Caco-2 (cell line): ENCODE measurements at regions not wholly inside any gene's neighbourhood (a gene's known extent, or its start where the extent isn't known, plus 50 kb on each side); places are given as distances from the start of the nearest gene placed in this dataset.

ENCODE experiments used
- BruUV-seq: library from RNA; stranded (reverse); fragments of 400-500 nt; replicated peaks from 2 replicates; lab custom pipeline; 2021; lab: Mats Ljungman, UMichigan
- CTCF ChIA-PET: fragments of 300-600 bp; sonication (Branson Sonifier 250); formaldehyde crosslinking; loops from one replicate; lab custom pipeline; 2022; ENCODE audit warnings: antibody characterized with exemption; lab: Charles Lee
- POLR2A ChIA-PET: fragments of 300-600 bp; sonication (Branson Sonifier 250); formaldehyde crosslinking; loops from one replicate; lab custom pipeline; 2022; ENCODE audit warnings: antibody characterized with exemption; lab: Charles Lee
- DNase-seq, 2 experiments: peaks; one replicate each; pipeline versions ENCODE4 v3.0.0 to v3.0.0-alpha.2; 2020 to 2022
- H3K27me3 ChIP-seq: replicated peaks from 2 replicates; pipeline ENCODE4 v1.6.0; 2011; ENCODE audit warnings: low read length; ENCODE audit not compliant: control insufficient read depth, insufficient read depth
- H3K36me3 ChIP-seq: 2 replicates; pipeline ENCODE4 v1.5.1; 2011; ENCODE audit warnings: low read length; ENCODE audit not compliant: control insufficient read depth, insufficient read depth
- H3K4me1 ChIP-seq: fragments of 250-450 bp; sonication (Bioruptor Pico); 2 replicates; pipeline ENCODE4 v1.5.1; 2020; ENCODE audit warnings: mild to moderate bottlenecking
- H3K4me3 ChIP-seq: 2 replicates; pipeline ENCODE4 v1.5.1; 2011; ENCODE audit warnings: low read depth, mild to moderate bottlenecking, control low read depth, low read length
- H3K9me3 ChIP-seq: fragments of 250-450 bp; sonication (Bioruptor Pico); 2 replicates; pipeline ENCODE4 v1.5.1; 2020; ENCODE audit warnings: mild to moderate bottlenecking, moderate library complexity
- H3K27ac Mint-ChIP-seq: one replicate; pipeline ENCODE4 v1.8.0; 2022; ENCODE audit warnings: mixed read lengths; ENCODE audit not compliant: unreplicated experiment
- H3K27me3 Mint-ChIP-seq: one replicate; pipeline ENCODE4 v1.8.0; 2022; ENCODE audit warnings: mixed read lengths; ENCODE audit not compliant: insufficient read depth, unreplicated experiment
- H3K36me3 Mint-ChIP-seq: one replicate; pipeline ENCODE4 v1.8.0; 2022; ENCODE audit warnings: mild to moderate bottlenecking, mixed read lengths; ENCODE audit not compliant: insufficient read depth, unreplicated experiment
- H3K4me1 Mint-ChIP-seq: one replicate; pipeline ENCODE4 v1.8.0; 2022; ENCODE audit warnings: low read depth, mixed read lengths; ENCODE audit not compliant: unreplicated experiment
- H3K4me3 Mint-ChIP-seq: one replicate; pipeline ENCODE4 v1.8.0; 2022; ENCODE audit warnings: mild to moderate bottlenecking, moderate library complexity, mixed read lengths; ENCODE audit not compliant: unreplicated experiment
- H3K9me3 Mint-ChIP-seq: one replicate; pipeline ENCODE4 v1.8.0; 2022; ENCODE audit warnings: mixed read lengths; ENCODE audit not compliant: unreplicated experiment
- CTCF ChIP-seq, 2 experiments: fragments of 200-600 bp in 1 of 2; IDR thresholded peaks; 1 replicate in 1 of 2; 2 replicates in 1 of 2; pipeline versions ENCODE4 v1.5.1 to v1.8.0; 2011 to 2022; ENCODE audit warnings: antibody characterized with exemption in 1 of 2, control low read depth in 1 of 2, inconsistent platforms in 1 of 2, low read depth in 1 of 2, low read length in 1 of 2, mild to moderate bottlenecking in 1 of 2, moderate library complexity in 1 of 2; ENCODE audit not compliant: insufficient read depth in 1 of 2, severe bottlenecking in 1 of 2, unreplicated experiment in 1 of 2
- intact Hi-C: fragments of 100-400 bp; cut with micrococcal nuclease; formaldehyde crosslinking; loops from one replicate; pipeline ENCODE4 v1.10.0; 2022; ENCODE audit not compliant: unreplicated experiment

DNA sequence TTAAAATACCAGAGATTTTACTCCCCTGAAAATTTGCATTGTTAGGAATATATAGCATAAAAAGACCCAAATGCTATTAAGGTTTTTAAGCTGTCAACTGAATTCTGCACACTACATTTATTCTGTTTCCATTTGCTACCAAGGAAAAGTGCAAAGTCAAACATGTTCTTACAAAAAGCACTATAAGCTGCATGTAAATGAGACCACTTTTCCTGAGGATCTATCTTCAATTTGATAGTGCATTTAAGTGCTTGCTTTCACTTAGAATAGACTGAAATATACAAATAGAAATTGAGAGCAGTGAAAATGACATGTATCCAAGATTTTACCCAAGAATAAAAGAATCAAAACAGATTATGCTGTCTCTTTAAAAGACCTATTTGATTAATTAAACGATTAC is 1216.2 kb downstream of the ROBO2 start:
- no TSS peak for BruUV-seq
- Mint-ChIP-seq H3K4me3 (no peak overlapping the region), H3K9me3 (no peaks in the 10 kb centered on the region), H3K27me3 (no peaks in the 10 kb centered on the region), H3K27ac (no peak overlapping the region), H3K36me3 (no peaks in the 10 kb centered on the region), H3K4me1 (no peaks in the 10 kb centered on the region)
- intact Hi-C loops = no loop called here
- peaks cover 8% of the 10 kb centered on the region for H3K4me1 ChIP-seq
- ChIA-PET POLR2A (no interaction called here), CTCF (no interaction called here)
- no peak overlapping the region for H3K4me3 ChIP-seq
- H3K9me3 ChIP-seq = no peaks in the 10 kb centered on the region
- no peaks in the 10 kb centered on the region for H3K36me3 ChIP-seq
- H3K27me3 ChIP-seq = no peaks in the 10 kb centered on the region
- DNase-seq = no peak
- no peak for TF ChIP-seq CTCF (IDR thresholded peaks at IDR 0.05; ENCODE audit: insufficient read depth in 1 of 2, low read depth in 1 of 2, low read length in 1 of 2, severe bottlenecking in 1 of 2, unreplicated experiment in 1 of 2)

DNA sequence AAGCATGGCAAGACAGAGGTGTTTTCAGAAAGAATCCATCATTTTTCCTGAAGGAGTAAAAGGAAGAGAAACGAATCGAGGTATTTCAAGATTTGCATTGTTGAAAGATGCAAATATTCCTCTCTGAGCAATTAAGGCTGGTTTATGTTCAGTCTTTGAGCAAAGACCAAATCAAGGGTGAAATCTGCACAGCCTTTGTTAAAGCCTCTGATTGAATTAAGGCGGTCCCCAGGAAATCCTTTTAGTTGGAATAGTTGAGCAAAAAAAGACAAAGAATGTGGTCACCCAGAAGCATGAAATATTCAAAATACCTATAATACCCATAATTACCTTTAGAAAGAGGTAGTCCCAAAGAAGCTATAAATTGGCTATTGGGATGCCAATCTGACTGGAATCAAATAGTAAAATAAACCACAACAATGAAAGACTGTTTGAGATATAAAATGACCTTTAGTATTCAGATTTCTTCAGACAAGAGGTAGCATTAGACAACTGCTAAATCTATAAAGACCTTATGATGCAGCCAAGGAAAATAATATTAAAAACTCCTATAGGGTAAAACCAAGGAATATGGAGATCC is 1218.1 kb downstream of the ROBO2 start:
- Histone ChIP-seq H3K4me1 (peaks cover 8% of the 10 kb centered on the region), H3K4me3 (no peak overlapping the region), H3K9me3 (no peaks in the 10 kb centered on the region), H3K27me3 (no peaks in the 10 kb centered on the region), H3K36me3 (no peaks in the 10 kb centered on the region)
- H3K36me3 Mint-ChIP-seq = no peaks in the 10 kb centered on the region
- no peak overlapping the region for H3K4me3 Mint-ChIP-seq
- H3K9me3 Mint-ChIP-seq = peaks cover 9% of the 10 kb centered on the region
- intact Hi-C loops = no loop called here
- no peak for TF ChIP-seq CTCF (IDR thresholded peaks at IDR 0.05; ENCODE audit: insufficient read depth in 1 of 2, low read depth in 1 of 2, low read length in 1 of 2, severe bottlenecking in 1 of 2, unreplicated experiment in 1 of 2)
- CTCF ChIA-PET = no interaction called here
- DNase-seq = no peak
- POLR2A ChIA-PET = no interaction called here
- H3K27me3 Mint-ChIP-seq = no peaks in the 10 kb centered on the region
- no peaks in the 10 kb centered on the region for H3K4me1 Mint-ChIP-seq
- BruUV-seq = TSS peak; percentile 95
- H3K27ac Mint-ChIP-seq = peak overlapping the region; percentile 50

GRCh38 chr3:78258798-78259197 is 1218.9 kb downstream of the ROBO2 start:
- ChIA-PET POLR2A (no interaction called here), CTCF (no interaction called here)
- no peaks in the 10 kb centered on the region for H3K36me3 ChIP-seq
- H3K4me1 Mint-ChIP-seq = no peaks in the 10 kb centered on the region
- no peak overlapping the region for H3K4me3 ChIP-seq
- peaks cover 8% of the 10 kb centered on the region for H3K4me1 ChIP-seq
- TF ChIP-seq CTCF (IDR thresholded peaks at IDR 0.05; ENCODE audit: insufficient read depth in 1 of 2, low read depth in 1 of 2, low read length in 1 of 2, severe bottlenecking in 1 of 2, unreplicated experiment in 1 of 2) = no peak
- H3K36me3 Mint-ChIP-seq = no peaks in the 10 kb centered on the region
- H3K9me3 ChIP-seq = no peaks in the 10 kb centered on the region
- no peaks in the 10 kb centered on the region for H3K27me3 Mint-ChIP-seq
- no peaks in the 10 kb centered on the region for H3K27me3 ChIP-seq
- intact Hi-C loops = no loop called here
- no peak overlapping the region for H3K4me3 Mint-ChIP-seq
- DNase-seq = peak in 1 of 2 experiments; percentile 32
- peaks cover 10% of the 10 kb centered on the region for H3K9me3 Mint-ChIP-seq
- peak overlapping the region; percentile 50 for H3K27ac Mint-ChIP-seq
- BruUV-seq = no TSS peak
